Hepatocyte (in vitro differentiated cells): ENCODE measurements at regions not wholly inside any gene's neighbourhood (a gene's known extent, or its start where the extent isn't known, plus 50 kb on each side); places are given as distances from the start of the nearest gene placed in this dataset.

Source experiments
- EZH2 ChIP-seq: fragments of 200-600 bp; sonication (generic); IDR thresholded peaks from 2 replicates; pipeline ENCODE4 v1.6.1; 2016; ENCODE audit warnings: antibody characterized with exemption, mild to moderate bottlenecking, borderline replicate concordance
- EZH2phosphoT487 ChIP-seq: fragments of 200-600 bp; sonication (generic); IDR thresholded peaks from one replicate; pipeline ENCODE4 v1.6.1; 2018; ENCODE audit warnings: antibody characterized with exemption, mild to moderate bottlenecking, low read depth, moderate library complexity; ENCODE audit not compliant: unreplicated experiment, severe bottlenecking
- TF ChIP-seq, protein P1 (sequence below): fragments of 200-600 bp; sonication (generic); IDR thresholded peaks from 2 replicates; pipeline ENCODE4 v1.5.1; 2016; ENCODE audit warnings: antibody characterized with exemption, mild to moderate bottlenecking; ENCODE audit not compliant: poor library complexity

DNA sequence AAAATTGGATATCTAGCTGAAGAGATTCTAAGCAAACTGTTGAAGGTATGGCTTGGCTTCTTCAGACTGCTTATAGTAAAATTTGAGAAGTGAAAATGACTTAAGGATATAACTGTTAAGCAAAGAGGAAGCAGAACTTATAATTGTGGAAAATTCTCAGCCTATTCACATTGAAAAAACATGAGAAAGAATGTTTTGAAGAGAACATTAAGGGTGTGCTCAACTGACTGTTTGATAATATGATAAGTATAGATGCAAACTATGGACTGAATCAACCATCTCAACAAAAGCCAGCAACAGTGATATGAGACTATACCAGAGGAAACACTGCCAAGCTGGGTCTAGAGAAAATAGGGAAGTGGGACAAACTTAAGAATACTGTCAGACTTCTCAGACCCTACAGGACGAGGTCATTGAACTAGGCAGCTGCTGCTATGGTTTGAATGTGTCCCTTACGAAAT, 133.1 kb upstream of the PPP1R3A start:
- TF ChIP-seq, protein P1, sequence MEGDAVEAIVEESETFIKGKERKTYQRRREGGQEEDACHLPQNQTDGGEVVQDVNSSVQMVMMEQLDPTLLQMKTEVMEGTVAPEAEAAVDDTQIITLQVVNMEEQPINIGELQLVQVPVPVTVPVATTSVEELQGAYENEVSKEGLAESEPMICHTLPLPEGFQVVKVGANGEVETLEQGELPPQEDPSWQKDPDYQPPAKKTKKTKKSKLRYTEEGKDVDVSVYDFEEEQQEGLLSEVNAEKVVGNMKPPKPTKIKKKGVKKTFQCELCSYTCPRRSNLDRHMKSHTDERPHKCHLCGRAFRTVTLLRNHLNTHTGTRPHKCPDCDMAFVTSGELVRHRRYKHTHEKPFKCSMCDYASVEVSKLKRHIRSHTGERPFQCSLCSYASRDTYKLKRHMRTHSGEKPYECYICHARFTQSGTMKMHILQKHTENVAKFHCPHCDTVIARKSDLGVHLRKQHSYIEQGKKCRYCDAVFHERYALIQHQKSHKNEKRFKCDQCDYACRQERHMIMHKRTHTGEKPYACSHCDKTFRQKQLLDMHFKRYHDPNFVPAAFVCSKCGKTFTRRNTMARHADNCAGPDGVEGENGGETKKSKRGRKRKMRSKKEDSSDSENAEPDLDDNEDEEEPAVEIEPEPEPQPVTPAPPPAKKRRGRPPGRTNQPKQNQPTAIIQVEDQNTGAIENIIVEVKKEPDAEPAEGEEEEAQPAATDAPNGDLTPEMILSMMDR, result no peak
- no peak for TF ChIP-seq EZH2
- no peak for TF ChIP-seq EZH2phosphoT487
